GM13976 (cell line): ENCODE measurements at regions not wholly inside any gene's neighbourhood (a gene's known extent, or its start where the extent isn't known, plus 50 kb on each side); places are given as distances from the start of the nearest gene placed in this dataset.
A peak's percentile ranks its signal among the peaks of the same experiment; 100 is the strongest.

Experiments used
- DNase-seq: peaks from one replicate; pipeline ENCODE4 v3.0.0; 2012; ENCODE audit warnings: low spot score
- in situ Hi-C: fragments of 300-500 bp; cut with MboI; formaldehyde crosslinking; loops from one replicate; pipeline ENCODE4 v1.12.0; 2022; ENCODE audit warnings: low sequenced_read_pairs, mixed read lengths, inconsistent platforms; ENCODE audit not compliant: unreplicated experiment
- TF ChIP-seq, protein P1 (sequence below): IDR thresholded peaks from 2 replicates; pipeline ENCODE4 v1.5.1; 2012; ENCODE audit warnings: borderline replicate concordance, mild to moderate bottlenecking; ENCODE audit not compliant: insufficient read depth; ENCODE audit errors: extremely low read depth, missing control alignments, control extremely low read depth

DNA sequence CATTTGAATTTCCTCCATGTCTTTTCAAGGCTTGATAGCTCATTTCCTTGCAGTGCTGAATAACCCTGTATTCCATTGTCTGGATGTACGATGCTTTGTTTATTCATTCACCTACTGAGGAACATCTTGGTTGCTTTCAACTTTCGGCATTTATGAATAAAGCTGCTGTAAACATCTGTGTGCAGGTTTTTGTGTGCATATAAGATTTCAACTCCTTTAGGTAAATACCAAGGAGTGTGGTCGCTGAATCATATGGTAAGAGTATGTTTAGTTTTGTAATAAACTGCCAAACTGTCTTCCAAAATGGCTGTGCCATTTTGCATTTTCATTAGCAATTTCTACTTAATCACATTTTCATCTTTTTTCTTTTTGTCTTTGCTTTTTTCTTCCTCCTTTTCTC is 327.7 kb upstream of the TBX3 start:
- no peak for DNase-seq
- in situ Hi-C loops: no loop called here
- TF ChIP-seq, protein P1, sequence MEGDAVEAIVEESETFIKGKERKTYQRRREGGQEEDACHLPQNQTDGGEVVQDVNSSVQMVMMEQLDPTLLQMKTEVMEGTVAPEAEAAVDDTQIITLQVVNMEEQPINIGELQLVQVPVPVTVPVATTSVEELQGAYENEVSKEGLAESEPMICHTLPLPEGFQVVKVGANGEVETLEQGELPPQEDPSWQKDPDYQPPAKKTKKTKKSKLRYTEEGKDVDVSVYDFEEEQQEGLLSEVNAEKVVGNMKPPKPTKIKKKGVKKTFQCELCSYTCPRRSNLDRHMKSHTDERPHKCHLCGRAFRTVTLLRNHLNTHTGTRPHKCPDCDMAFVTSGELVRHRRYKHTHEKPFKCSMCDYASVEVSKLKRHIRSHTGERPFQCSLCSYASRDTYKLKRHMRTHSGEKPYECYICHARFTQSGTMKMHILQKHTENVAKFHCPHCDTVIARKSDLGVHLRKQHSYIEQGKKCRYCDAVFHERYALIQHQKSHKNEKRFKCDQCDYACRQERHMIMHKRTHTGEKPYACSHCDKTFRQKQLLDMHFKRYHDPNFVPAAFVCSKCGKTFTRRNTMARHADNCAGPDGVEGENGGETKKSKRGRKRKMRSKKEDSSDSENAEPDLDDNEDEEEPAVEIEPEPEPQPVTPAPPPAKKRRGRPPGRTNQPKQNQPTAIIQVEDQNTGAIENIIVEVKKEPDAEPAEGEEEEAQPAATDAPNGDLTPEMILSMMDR: no peak

DNA sequence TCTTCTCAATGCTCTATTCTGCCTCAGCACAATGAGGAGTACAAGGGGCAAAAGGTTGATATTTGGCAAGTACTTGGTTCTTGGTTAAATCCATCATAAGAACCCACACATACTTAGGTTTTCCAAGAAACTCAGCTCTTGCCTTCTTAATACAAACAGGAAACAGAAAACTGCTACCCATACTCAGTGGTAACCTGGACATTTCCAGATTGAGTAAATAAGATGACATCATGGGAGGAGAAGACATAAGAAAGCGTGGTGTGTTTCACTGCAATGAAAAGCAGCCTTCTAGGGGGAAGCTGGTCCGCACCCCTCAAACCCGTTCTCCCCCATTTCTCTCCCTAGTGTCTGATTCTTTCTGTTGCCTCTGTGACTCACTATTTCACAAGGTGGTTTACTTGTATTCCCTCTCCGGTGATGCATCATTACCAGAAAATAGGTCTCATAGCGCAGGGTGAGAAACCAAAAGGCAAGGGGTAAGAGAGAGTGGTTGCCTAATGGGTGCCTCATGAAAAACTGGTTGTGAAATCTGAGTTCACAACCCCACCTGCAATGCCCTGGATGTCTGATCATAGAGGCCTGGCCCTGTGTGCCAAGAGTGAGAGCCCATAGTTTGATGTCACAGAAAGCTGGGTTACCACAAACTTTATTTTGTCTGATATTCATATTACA is 326.5 kb upstream of the TBX3 start:
- no peak for DNase-seq
- in situ Hi-C loops: no loop called here
- TF ChIP-seq, protein P1: no peak

DNA sequence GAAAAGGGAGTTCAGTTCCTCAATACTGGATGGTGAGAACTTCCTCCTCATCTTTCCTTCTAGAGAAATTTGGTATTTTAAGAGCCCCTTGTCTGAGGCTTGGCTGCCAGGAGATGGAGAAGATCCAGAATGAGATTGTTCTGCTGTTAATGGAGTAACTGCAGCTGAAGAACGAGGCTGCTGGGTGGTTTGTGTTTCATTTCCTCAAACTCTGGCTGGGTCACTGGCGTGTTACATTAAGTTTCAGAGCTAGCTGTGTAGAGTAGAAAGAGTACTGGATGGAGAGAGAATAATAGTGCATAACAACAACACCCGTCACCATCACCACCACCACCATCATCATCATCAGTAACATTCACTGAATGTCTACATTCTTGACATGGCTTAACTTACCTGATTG is 325.0 kb upstream of the TBX3 start:
- TF ChIP-seq, protein P1: no peak
- in situ Hi-C loops: no loop called here
- peak; percentile 18 for DNase-seq

DNA sequence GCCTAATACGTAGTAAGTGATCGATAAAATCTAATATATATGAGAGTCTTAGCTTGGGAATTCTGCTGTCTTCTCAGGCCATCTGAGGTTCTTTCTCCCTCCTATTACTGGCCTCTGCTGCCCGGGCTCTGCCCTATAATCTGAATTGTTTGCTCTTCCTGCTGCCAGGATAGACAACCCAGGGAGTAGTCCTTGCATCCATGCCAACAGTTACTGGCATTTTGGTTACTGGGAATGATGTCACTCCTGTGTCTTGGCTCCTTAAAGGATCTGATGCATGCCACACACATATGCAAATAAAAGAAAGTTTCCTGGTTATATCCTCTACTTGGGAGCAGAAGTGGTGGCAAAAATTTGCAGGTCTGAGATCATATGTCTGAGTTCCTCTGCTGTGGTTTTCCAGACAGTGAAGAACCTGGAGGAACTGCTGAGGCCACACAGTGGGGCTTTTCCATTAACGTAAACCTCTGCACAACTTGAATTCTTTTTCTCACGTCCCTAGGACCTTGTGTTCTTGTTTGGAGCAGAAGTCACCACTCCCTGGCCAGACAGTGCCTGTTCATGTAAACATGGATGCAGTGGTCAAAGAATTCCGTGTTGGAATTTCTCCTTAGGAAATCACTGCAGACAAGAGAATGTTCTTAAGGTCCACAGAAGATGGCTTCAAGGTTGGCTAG is 320.6 kb upstream of the TBX3 start:
- in situ Hi-C loops: no loop called here
- TF ChIP-seq, protein P1: no peak
- no peak for DNase-seq

DNA sequence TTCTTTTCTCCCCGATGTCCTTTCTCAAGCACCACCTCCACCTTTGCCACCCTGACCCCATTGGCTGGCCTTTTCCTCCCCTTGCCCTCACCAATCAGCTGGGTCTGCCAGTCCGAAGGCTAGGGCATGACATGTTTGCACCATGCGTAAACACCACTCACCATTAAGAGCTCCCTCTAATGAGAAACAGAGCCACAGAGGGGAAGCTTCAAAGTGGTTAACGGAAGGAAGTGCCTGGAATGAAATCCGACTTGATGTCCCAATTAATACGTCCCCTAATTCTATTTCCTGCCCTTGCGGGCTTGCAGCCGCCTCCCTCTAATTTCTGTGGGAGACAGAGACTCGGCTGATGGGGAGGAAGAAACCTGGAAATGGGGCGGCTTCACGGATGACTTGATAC is 318.5 kb upstream of the TBX3 start:
- TF ChIP-seq, protein P1: no peak
- in situ Hi-C loops: no loop called here
- DNase-seq: no peak

DNA sequence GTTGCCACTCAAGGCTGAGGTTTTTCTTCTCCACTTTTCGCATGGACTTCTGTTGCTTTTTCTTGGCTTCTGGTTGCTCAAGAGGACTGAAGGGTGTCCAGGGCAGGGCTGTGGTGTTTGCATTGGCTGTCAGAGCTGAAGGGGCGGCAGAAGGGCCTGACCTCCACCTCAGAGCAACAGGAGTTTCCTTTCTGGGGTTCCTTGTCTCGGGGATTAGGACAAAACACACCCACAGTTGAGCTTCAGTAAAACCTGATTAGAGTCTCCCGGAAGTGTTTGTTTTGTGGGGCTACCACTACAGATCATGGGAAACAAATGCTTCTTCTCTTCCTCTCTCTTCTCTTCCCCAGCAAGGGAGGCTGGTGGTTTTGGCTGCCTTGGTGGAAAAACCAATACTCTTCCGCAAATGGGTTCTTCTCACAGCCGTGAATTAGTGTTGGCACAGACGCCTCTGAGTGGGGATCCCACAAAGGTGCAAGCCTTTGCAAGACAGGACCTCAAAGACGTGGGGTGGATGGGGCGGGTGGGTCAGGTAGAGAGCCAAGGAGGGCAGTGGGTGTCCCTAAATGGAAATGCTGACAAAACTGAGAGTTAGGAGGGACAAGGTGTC is 317.7 kb upstream of the TBX3 start:
- in situ Hi-C loops: no loop called here
- no peak for DNase-seq

More for the DNA sequence above, 317.7 kb upstream of the TBX3 start:
- TF ChIP-seq, protein P1: no peak
